Panc1 (cell line): ENCODE measurements at regions not wholly inside any gene's neighbourhood (a gene's known extent, or its start where the extent isn't known, plus 50 kb on each side); places are given as distances from the start of the nearest gene placed in this dataset.

Source experiments
- ATAC-seq: fragments of 200-7000 bp; cut with Tn5 transposase; 2 replicates; pipeline ENCODE4 v1.9.1; 2020; ENCODE audit warnings: mild to moderate bottlenecking, moderate library complexity
- BruUV-seq: library from RNA; stranded (reverse); fragments of 400-500 nt; replicated peaks from 2 replicates; lab custom pipeline; 2021; lab: Mats Ljungman, UMichigan
- CTCF ChIA-PET: fragments of 300-600 bp; sonication (Branson Sonifier 250); formaldehyde crosslinking; loops from one replicate; lab custom pipeline; 2022; ENCODE audit warnings: antibody characterized with exemption; lab: Charles Lee
- POLR2A ChIA-PET: fragments of 300-600 bp; sonication (Branson Sonifier 250); formaldehyde crosslinking; loops from one replicate; lab custom pipeline; 2022; ENCODE audit warnings: antibody characterized with exemption; lab: Charles Lee
- DNase-seq: peaks from one replicate; pipeline ENCODE4 v3.0.0-alpha.2; 2010; ENCODE audit warnings: low read depth, low spot score
- H3K27ac ChIP-seq: 2 replicates; pipeline ENCODE4 v1.5.1; 2011; ENCODE audit warnings: mild to moderate bottlenecking, low read length, inconsistent platforms
- H3K27me3 ChIP-seq: fragments of 200-500 bp; sonication (Bioruptor generic); 2 replicates; pipeline ENCODE4 v1.6.0; 2014; ENCODE audit warnings: low read length, inconsistent platforms; ENCODE audit not compliant: control insufficient read depth, insufficient read depth
- H3K36me3 ChIP-seq: fragments of 200-500 bp; sonication (Bioruptor generic); 2 replicates; pipeline ENCODE4 v1.5.1; 2014; ENCODE audit warnings: inconsistent platforms, mild to moderate bottlenecking, low read length, moderate library complexity; ENCODE audit not compliant: control insufficient read depth, insufficient read depth
- H3K4me1 ChIP-seq: 2 replicates; pipeline ENCODE4 v1.5.1; 2011; ENCODE audit warnings: inconsistent platforms, mild to moderate bottlenecking, low read length, moderate library complexity; ENCODE audit not compliant: control insufficient read depth, insufficient read depth
- H3K4me3 ChIP-seq, 2 experiments: 2 replicates each; pipeline ENCODE4 v1.5.1; 2011 to 2012; ENCODE audit warnings: low read depth in 2 of 2, low read length in 2 of 2, mild to moderate bottlenecking in 2 of 2, inconsistent platforms in 1 of 2, moderate library complexity in 1 of 2
- H3K9me3 ChIP-seq: fragments of 200-500 bp; sonication (Bioruptor generic); 2 replicates; pipeline ENCODE4 v1.5.1; 2014; ENCODE audit warnings: low read depth, mild to moderate bottlenecking, inconsistent platforms, low read length, moderate library complexity; ENCODE audit not compliant: control insufficient read depth, insufficient read depth
- CTCF ChIP-seq: fragments of 450-650 bp; IDR thresholded peaks from 2 replicates; pipeline ENCODE4 v1.5.1; 2017; ENCODE audit warnings: mild to moderate bottlenecking
- POLR2AphosphoS5 ChIP-seq: IDR thresholded peaks from 2 replicates; pipeline ENCODE4 v1.6.1; 2012; ENCODE audit warnings: mild to moderate bottlenecking, low read depth, low read length, moderate library complexity
- REST ChIP-seq, 2 experiments: IDR thresholded peaks; 2 replicates each; pipeline ENCODE4 v1.6.1; 2011 to 2012; ENCODE audit warnings: low read depth in 2 of 2, control low read depth in 1 of 2, low read length in 1 of 2, mild to moderate bottlenecking in 1 of 2, moderate library complexity in 1 of 2; ENCODE audit not compliant: insufficient read depth in 1 of 2
- SIN3A ChIP-seq: IDR thresholded peaks from 2 replicates; pipeline ENCODE4 v1.6.1; 2012; ENCODE audit warnings: low read depth, mild to moderate bottlenecking, low read length, moderate library complexity, borderline replicate concordance; ENCODE audit not compliant: insufficient read depth
- TCF7L2 ChIP-seq: IDR thresholded peaks from 2 replicates; pipeline ENCODE4 v1.6.1; 2011; ENCODE audit warnings: mild to moderate bottlenecking, low read depth, low read length, inconsistent platforms
- in situ Hi-C: cut with HindIII; loops from 2 replicates; pipeline ENCODE4 v1.10.0; 2016; ENCODE audit warnings: low sequenced_read_pairs, low pct_unique_long_range_greater_than_20kb
- intact Hi-C: fragments of 100-400 bp; cut with micrococcal nuclease; formaldehyde crosslinking; loops from one replicate; pipeline ENCODE4 v1.10.0; 2022; ENCODE audit not compliant: unreplicated experiment

GRCh38 chrX:151084454-151084853, 91.9 kb upstream of the GPR50 start:
- POLR2A ChIA-PET: no interaction called here
- Histone ChIP-seq H3K36me3 (no peaks in the 10 kb centered on the region), H3K27me3 (peaks cover 18% of the 10 kb centered on the region), H3K9me3 (no peaks in the 10 kb centered on the region), H3K4me1 (0 out of 2 replicates have a peak, but pooled peaks cover 4% of the 10 kb centered on the region), H3K27ac (no peak overlapping the region), H3K4me3 (no peak overlapping the region)
- CTCF ChIA-PET: interaction anchor here (0.6 to 1.8 kb wide), 2 partner anchors 101 to 312 kb away, joined by 4 to 7 read pairs; partner anchors contain the start of gene HMGB3
- no peak for TF ChIP-seq REST (IDR thresholded peaks at IDR 0.05; ENCODE audit: insufficient read depth in 1 of 2, low read depth in 2 of 2, low read length in 1 of 2)
- DNase-seq (no peak), ATAC-seq (no peak)
- no TSS peak for BruUV-seq
- in situ Hi-C loops: no loop called here
- intact Hi-C loops: loop anchor here (5.0 kb wide), 1 partner anchor 92 kb away; no protein-coding TSS in a partner anchor

DNA sequence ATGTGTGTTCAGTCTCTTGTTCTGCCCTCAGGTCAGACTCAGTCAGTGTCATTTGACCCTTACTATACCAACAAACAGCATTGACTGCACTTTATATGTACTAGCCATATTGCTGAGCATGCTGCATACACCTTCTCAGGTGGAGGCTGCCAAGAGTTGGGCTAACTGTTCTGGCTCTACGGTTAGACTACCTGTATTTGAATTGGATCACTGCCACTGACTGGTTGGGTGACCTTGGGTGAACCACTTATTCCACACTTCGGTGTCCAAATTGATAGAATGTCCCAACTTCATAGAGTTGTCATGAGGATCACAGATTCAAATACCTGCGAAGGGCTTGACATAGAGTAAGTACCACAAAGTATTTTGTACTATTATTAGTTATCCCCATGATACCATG, 91.2 kb upstream of the GPR50 start:
- H3K4me1 ChIP-seq: 0 out of 2 replicates have a peak, but pooled peaks cover 4% of the 10 kb centered on the region
- peaks cover 18% of the 10 kb centered on the region for H3K27me3 ChIP-seq
- H3K4me3 ChIP-seq: no peak overlapping the region
- POLR2A ChIA-PET: no interaction called here
- CTCF ChIA-PET: no interaction called here
- intact Hi-C loops: no loop called here
- ATAC-seq: no peak
- no peaks in the 10 kb centered on the region for H3K9me3 ChIP-seq
- H3K36me3 ChIP-seq: no peaks in the 10 kb centered on the region
- TF ChIP-seq REST (IDR thresholded peaks at IDR 0.05; ENCODE audit: insufficient read depth in 1 of 2, low read depth in 2 of 2, low read length in 1 of 2): no peak
- no peak for TF ChIP-seq TCF7L2
- TF ChIP-seq POLR2AphosphoS5: no peak
- no peak for TF ChIP-seq CTCF
- no peak for TF ChIP-seq SIN3A
- H3K27ac ChIP-seq: no peak overlapping the region
- no TSS peak for BruUV-seq
- no peak for DNase-seq
- in situ Hi-C loops: no loop called here
